ENCODE measurements at regions not wholly inside any gene's neighbourhood (a gene's known extent, or its start where the extent isn't known, plus 50 kb on each side); places are given as distances from the start of the nearest gene placed in this dataset.

- intact Hi-C loops (cut with DNase I; ENCODE audit: low total_unique reads): no loop called here
- TF ChIP-seq POLR2A (IDR thresholded peaks at IDR 0.05): no peak
- TF ChIP-seq CTCF (IDR thresholded peaks at IDR 0.05): no peak
- DNase-seq (ENCODE audit: low spot score in 2 of 2): no peak
- 37 to 47% methylated on average over 3 of the region's 3 CpGs for WGBS, 2 donors
- H3K4me3 ChIP-seq (ENCODE audit: low read depth, poor library complexity, severe bottlenecking): no peak overlapping the region
These were observed 831.1 kb upstream of the PRMT6 start for GRCh38 chr1:106225403-106225802.

GRCh38 chr1:106226550-106226949, 829.9 kb upstream of the PRMT6 start:
- no peak overlapping the region for H3K4me3 ChIP-seq (ENCODE audit: low read depth, poor library complexity, severe bottlenecking)
- intact Hi-C loops (cut with DNase I; ENCODE audit: low total_unique reads): no loop called here
- no peak for DNase-seq (ENCODE audit: low spot score in 2 of 2)
- WGBS, 2 donors: 68 to 73% methylated on average over 1 of the region's 1 CpG
- no peak for TF ChIP-seq POLR2A (IDR thresholded peaks at IDR 0.05)

DNA sequence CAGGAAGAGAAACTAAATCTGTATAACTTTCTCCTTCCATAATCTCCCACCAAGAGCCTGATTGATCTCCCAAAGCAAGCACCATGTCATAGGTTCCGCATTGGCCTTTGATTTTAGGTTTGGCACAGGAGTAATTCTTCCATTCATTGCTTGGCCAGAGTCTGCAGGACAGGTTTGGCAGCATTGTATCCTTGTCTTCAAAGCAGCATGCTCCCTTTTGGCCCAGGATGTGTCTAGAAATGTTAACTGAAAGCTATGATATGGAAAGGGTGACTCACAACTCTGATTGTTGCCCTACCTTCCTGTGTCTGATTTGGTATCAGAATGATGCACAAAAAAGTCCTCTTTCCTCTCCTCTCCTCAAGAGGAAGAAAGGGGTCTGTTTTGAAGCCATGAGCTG, 824.3 kb upstream of the PRMT6 start:
- 62 to 64% methylated on average over 1 of the region's 1 CpG for WGBS, 2 donors

GRCh38 chr1:106233511-106233910, 823.0 kb upstream of the PRMT6 start:
- WGBS, 2 donors: 73 to 90% methylated on average over 2 of the region's 2 CpGs
- no peak for TF ChIP-seq POLR2A (IDR thresholded peaks at IDR 0.05)
- no peak for TF ChIP-seq CTCF (IDR thresholded peaks at IDR 0.05)
- no peak overlapping the region for H3K4me3 ChIP-seq (ENCODE audit: low read depth, poor library complexity, severe bottlenecking)
- no peak for DNase-seq (ENCODE audit: low spot score in 2 of 2)
- intact Hi-C loops (cut with DNase I; ENCODE audit: low total_unique reads): no loop called here

More for the DNA sequence above, 824.3 kb upstream of the PRMT6 start:
- DNase-seq (ENCODE audit: low spot score in 2 of 2): no peak
- intact Hi-C loops (cut with DNase I; ENCODE audit: low total_unique reads): no loop called here
- no peak for TF ChIP-seq CTCF (IDR thresholded peaks at IDR 0.05)
- no peak overlapping the region for H3K4me3 ChIP-seq (ENCODE audit: low read depth, poor library complexity, severe bottlenecking)

DNA sequence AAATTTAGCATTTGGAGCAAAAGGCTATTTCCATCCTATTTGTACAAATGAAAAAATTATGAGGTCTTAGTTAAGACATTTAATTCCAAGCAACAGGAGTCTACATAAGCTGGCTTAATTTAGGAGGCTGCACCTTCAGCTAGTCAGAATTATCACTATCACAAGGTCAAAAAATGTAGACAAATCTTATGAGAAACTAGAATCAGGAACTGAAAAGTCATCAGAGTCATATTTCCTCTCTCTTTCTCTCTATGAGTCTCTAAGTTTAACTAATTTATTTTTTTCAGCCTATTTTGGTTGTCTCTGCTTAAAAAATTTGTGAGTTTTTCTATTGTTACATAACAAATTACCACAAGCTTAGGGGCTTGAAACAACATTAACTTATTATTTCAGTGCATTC, 807.1 kb upstream of the PRMT6 start:
- TF ChIP-seq CTCF (IDR thresholded peaks at IDR 0.05): no peak
- TF ChIP-seq POLR2A (IDR thresholded peaks at IDR 0.05): no peak
- intact Hi-C loops (cut with DNase I; ENCODE audit: low total_unique reads): no loop called here
- no peak for DNase-seq (ENCODE audit: low spot score in 2 of 2)
- no peak overlapping the region for H3K4me3 ChIP-seq (ENCODE audit: low read depth, poor library complexity, severe bottlenecking)

DNA sequence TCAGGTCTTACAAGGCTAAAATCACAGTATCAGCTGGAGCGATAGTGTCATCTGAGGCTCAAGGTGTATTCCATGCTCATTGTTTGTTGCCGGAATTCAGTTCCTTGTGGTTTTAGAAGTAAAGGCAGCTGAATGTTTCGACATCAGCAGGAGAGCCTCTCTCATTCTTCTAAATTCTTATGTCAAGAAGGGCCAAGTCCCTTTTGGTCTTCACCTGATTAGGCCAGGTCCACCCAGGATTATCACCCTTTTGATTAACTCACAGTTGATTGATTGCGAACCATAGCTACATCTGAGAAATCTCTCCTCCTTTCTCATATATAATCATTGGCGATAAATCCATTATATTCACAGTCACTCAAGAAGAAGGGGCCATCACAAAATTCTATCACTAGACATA, 806.7 kb upstream of the PRMT6 start:
- no peak for TF ChIP-seq CTCF (IDR thresholded peaks at IDR 0.05)
- intact Hi-C loops (cut with DNase I; ENCODE audit: low total_unique reads): no loop called here
- WGBS, 2 donors: 77 to 90% methylated on average over 5 of the region's 5 CpGs
- no peak for DNase-seq (ENCODE audit: low spot score in 2 of 2)
- no peak overlapping the region for H3K4me3 ChIP-seq (ENCODE audit: low read depth, poor library complexity, severe bottlenecking)
